ENCODE measurements at regions not wholly inside any gene's neighbourhood (a gene's known extent, or its start where the extent isn't known, plus 50 kb on each side); places are given as distances from the start of the nearest gene placed in this dataset.

DNA sequence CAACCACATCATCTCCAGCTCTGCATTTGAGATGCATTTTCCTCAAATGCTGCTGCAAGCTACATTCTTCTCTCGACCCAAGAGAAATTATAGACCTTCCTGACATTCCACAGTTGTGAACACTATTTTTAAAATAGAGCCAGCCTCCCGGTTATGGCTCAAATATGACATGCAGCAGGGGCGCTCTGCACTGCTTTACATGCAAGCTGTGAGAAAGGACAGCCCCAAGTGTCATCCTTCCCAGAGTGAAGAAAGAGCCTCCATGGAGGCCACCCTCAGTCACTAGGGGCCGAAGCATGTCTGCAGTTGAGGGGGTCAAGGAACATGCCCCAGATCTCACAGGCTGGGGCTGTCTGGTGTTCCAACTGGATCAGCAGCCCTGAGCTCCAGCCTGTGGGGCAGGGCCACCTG lies 63.9 kb upstream of the CHST15 start:
- CTCF ChIA-PET = interaction anchor here (1.0 kb wide), 2 partner anchors 161 to 172 kb away, joined by 3 read pairs; no protein-coding TSS in a partner anchor

DNA sequence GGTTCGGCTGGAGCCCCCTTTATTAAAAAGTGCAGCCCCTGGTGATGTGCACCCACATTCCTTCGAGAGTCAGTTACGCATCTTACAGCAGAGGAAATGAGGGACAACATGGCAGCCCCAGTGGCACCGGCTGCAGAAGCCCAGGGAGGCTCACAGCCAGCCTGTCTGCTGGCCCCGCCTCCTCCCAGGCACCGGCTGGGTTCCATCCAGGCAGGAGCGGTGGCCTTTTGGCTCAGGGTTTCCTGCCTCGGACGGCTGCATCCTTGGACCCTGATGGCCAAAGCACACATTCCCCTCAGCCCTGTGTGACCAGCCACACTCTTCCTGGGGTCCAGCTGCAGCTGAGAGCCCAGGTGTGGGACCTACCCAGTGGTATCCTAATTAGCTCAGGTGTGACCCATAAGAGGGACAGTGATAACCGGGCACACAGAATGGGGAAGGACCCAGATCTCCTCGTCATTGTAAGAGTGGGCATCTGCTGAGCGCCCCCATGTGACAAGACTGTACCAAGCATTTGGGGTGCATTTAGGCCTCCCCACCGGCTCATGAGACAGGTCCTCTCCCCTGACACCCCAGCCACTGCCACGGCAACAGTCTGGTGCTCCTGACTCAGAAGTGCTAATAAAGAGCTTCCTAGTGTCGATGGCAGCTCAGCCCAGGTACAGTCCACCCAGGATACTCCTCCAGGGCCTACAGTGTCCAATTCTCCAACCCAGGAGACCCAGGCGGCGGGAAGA lies 63.3 kb upstream of the CHST15 start:
- DNase-seq (ENCODE audit: low read depth, low spot score) = no peak
- Histone ChIP-seq H3K9me3 (ENCODE audit: control insufficient read depth, insufficient read depth, low read length) (peaks cover 30% of the 10 kb centered on the region), H3K27me3 (ENCODE audit: control insufficient read depth, insufficient read depth, low read length) (no peaks in the 10 kb centered on the region), H3K4me3 (ENCODE audit: low read depth, low read length) (no peak overlapping the region), H3K27ac (ENCODE audit: low read depth, low read length) (peak overlapping the region; percentile 31)
- ChIA-PET CTCF (interaction anchor here (1.0 kb wide), 2 partner anchors 161 to 173 kb away, joined by 3 read pairs; no protein-coding TSS in a partner anchor), POLR2A (interaction anchor here (1.1 kb wide), 1 partner anchor 262 kb away, joined by 3 read pairs; the partner anchor contains the start of gene OAT)
- TF ChIP-seq, protein P1, sequence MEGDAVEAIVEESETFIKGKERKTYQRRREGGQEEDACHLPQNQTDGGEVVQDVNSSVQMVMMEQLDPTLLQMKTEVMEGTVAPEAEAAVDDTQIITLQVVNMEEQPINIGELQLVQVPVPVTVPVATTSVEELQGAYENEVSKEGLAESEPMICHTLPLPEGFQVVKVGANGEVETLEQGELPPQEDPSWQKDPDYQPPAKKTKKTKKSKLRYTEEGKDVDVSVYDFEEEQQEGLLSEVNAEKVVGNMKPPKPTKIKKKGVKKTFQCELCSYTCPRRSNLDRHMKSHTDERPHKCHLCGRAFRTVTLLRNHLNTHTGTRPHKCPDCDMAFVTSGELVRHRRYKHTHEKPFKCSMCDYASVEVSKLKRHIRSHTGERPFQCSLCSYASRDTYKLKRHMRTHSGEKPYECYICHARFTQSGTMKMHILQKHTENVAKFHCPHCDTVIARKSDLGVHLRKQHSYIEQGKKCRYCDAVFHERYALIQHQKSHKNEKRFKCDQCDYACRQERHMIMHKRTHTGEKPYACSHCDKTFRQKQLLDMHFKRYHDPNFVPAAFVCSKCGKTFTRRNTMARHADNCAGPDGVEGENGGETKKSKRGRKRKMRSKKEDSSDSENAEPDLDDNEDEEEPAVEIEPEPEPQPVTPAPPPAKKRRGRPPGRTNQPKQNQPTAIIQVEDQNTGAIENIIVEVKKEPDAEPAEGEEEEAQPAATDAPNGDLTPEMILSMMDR (IDR thresholded peaks at IDR 0.05; ENCODE audit: low read depth, low read length) = no peak

More for the DNA sequence above, 63.9 kb upstream of the CHST15 start:
- POLR2A ChIA-PET = no interaction called here
- no peak for DNase-seq (ENCODE audit: low read depth, low spot score)
- H3K27me3 ChIP-seq (ENCODE audit: control insufficient read depth, insufficient read depth, low read length) = no peaks in the 10 kb centered on the region
- H3K27ac ChIP-seq (ENCODE audit: low read depth, low read length) = no peak overlapping the region
- peaks cover 24% of the 10 kb centered on the region for H3K9me3 ChIP-seq (ENCODE audit: control insufficient read depth, insufficient read depth, low read length)
- TF ChIP-seq, protein P1 (IDR thresholded peaks at IDR 0.05; ENCODE audit: low read depth, low read length) = no peak
- H3K4me3 ChIP-seq (ENCODE audit: low read depth, low read length) = no peak overlapping the region

DNA sequence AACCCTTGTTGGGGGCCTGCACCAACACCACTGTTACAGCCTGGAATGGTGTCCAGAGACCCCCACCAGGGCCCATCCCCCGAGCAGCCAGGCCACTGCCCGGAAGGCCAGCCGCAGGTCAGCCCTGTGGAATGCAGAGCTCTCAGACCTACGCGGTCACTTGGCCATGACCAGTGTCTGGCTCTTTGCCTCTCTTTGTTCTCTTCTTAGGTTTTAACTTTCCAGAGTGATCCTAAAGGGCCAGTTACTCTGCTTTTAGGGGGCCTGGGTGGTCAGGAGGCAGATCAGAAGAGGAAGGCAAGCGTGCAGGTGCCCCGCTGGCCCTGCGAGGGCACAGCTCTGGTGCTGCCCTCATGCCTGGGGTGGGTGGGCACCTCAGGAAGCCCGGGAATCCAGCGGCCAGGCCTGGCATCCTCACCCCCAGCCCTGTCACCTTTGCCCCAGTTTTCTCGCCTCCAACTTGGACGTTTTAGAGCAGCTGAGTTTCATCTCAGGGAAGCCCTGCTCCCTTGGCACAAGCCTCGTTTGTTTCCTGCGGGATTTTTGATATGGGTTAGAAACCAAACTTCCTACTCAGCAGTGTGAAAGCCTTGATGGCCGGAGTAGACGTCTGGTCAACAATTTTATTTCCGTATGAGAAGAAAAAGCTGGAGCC lies 62.5 kb upstream of the CHST15 start:
- Histone ChIP-seq H3K27ac (ENCODE audit: low read depth, low read length) (peak overlapping the region; percentile 47), H3K4me3 (ENCODE audit: low read depth, low read length) (no peak overlapping the region), H3K27me3 (ENCODE audit: control insufficient read depth, insufficient read depth, low read length) (no peaks in the 10 kb centered on the region), H3K9me3 (ENCODE audit: control insufficient read depth, insufficient read depth, low read length) (peaks cover 31% of the 10 kb centered on the region)
- ChIA-PET CTCF (interaction anchor here (1.0 kb wide), 2 partner anchors 160 to 174 kb away, joined by 3 read pairs; no protein-coding TSS in a partner anchor), POLR2A (interaction anchor here (0.6 to 1.1 kb wide), 3 partner anchors 234 to 317 kb away, joined by 3 to 8 read pairs (median 3); partner anchors contain the start of gene OAT)
- DNase-seq (ENCODE audit: low read depth, low spot score) = no peak
- TF ChIP-seq, protein P1 (IDR thresholded peaks at IDR 0.05; ENCODE audit: low read depth, low read length) = no peak

DNA sequence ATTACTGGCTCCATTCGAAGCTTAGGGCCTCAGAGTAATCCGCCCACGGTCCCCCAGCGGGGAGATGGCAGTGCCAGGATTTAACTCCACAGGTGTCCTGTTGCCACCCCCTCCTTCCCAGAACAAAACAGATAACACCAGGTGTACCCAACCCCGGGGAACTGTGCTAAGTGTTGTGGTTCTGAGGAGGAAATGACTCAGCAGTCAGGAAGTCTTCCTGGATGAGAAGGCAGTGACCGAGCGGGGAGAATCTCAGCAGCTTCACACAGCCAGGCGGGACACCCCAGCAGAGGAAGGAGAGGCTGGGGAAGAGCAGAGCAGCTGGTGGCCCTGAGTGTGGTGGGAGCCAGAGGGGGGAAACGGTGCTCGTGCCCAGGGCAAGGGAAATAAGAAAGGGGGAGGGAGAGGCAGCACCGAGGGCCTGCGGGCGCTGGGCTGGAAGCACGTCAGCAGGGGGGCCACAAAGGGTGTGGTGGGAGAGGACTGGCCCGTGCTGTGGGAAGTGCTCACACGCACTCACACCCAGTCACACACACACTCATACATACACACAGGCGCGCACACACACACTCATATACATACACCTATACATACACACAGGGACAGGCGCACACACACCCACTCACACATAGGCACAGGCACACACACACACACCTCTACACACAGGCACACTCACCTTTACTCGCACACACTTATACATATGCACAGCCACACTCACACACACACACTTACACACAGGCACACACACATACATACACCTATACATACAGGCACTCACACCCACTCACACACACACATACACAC lies 59.8 kb upstream of the CHST15 start:
- ChIA-PET CTCF (interaction anchor here (1.8 kb wide), 1 partner anchor 159 kb away, joined by 5 read pairs; no protein-coding TSS in a partner anchor), POLR2A (no interaction called here)
- DNase-seq (ENCODE audit: low read depth, low spot score) = peak; percentile 51
- Histone ChIP-seq H3K27ac (ENCODE audit: low read depth, low read length) (peak overlapping the region; percentile 87), H3K9me3 (ENCODE audit: control insufficient read depth, insufficient read depth, low read length) (peaks cover 34% of the 10 kb centered on the region), H3K4me3 (ENCODE audit: low read depth, low read length) (no peak overlapping the region), H3K27me3 (ENCODE audit: control insufficient read depth, insufficient read depth, low read length) (no peaks in the 10 kb centered on the region)
- TF ChIP-seq, protein P1 (IDR thresholded peaks at IDR 0.05; ENCODE audit: low read depth, low read length) = no peak
